ENCODE measurements at regions not wholly inside any gene's neighbourhood (a gene's known extent, or its start where the extent isn't known, plus 50 kb on each side); places are given as distances from the start of the nearest gene placed in this dataset.

DNA sequence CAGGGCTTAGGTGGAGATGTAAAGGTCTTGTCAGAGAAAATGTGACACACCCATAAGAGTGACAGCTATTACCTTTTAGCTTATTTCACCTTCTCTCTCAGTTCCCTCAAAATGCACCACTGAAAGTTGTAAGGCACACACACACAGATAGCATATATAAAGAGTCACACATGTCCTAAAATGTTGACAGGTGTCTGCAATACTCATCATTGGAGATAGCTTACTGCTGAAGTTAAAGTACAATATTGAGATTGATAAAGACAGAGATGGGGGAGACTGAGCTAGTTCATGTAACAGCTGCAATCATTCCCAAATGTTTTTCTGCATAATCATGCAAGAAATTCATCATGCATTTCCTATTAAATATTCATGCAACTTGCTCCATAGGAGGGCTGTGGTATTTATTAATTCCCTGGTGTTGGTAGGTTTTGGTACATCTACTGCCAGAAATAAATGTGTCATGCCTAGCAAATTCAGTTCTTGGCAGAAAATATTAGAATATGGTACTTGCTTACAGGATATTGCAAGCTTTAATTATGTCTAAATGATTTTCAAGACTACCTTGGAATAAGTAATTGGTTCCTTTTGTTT is 118.8 kb upstream of the RBMS1 start:
- no peak for DNase-seq
- in situ Hi-C loops (cut with HindIII; ENCODE audit: low pct_ligation_motif_present, low sequenced_read_pairs): no loop called here
- H3K27ac ChIP-seq: no peak overlapping the region
- no peak overlapping the region for H3K4me3 ChIP-seq (ENCODE audit: low read depth, low read length)
- H3K36me3 ChIP-seq (replicated peaks): no peaks in the 10 kb centered on the region
- no peaks in the 10 kb centered on the region for H3K27me3 ChIP-seq (replicated peaks)
- TF ChIP-seq, protein P1, sequence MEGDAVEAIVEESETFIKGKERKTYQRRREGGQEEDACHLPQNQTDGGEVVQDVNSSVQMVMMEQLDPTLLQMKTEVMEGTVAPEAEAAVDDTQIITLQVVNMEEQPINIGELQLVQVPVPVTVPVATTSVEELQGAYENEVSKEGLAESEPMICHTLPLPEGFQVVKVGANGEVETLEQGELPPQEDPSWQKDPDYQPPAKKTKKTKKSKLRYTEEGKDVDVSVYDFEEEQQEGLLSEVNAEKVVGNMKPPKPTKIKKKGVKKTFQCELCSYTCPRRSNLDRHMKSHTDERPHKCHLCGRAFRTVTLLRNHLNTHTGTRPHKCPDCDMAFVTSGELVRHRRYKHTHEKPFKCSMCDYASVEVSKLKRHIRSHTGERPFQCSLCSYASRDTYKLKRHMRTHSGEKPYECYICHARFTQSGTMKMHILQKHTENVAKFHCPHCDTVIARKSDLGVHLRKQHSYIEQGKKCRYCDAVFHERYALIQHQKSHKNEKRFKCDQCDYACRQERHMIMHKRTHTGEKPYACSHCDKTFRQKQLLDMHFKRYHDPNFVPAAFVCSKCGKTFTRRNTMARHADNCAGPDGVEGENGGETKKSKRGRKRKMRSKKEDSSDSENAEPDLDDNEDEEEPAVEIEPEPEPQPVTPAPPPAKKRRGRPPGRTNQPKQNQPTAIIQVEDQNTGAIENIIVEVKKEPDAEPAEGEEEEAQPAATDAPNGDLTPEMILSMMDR (IDR thresholded peaks at IDR 0.05; ENCODE audit: low read depth, low read length, missing control alignments): no peak

DNA sequence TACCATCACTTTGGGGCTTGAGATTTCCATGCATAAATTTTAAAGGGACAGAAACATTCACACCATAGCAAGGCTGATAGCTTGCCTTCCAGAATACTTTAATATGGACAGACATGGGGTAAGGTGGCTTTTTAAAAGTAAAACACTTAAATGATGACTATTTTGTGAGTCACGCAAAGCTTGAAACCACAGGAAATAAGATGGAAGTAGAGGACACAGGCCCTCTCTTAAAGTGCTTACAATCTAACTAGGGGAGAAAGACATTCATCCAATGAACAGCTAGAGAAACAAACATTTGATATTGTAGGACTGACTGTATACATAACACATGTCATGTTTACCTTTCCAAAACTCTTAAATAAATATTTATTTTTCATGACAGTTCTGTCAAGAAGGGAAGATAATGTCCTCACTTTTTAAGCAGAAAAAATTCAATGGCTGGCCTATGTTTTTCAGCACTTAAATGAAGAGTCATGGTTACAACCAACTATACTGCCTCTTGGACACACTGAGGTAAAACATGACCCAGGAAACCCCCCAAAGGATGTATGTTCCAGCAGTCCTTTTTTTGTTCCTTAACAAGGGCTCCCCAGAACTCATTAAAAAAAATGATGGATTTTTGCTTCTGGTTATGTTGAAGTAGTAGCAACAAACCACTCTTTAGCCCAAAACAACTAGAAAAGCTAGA is 120.0 kb upstream of the RBMS1 start:
- DNase-seq: peak; percentile 61
- Histone ChIP-seq H3K4me3 (ENCODE audit: low read depth, low read length) (no peak overlapping the region), H3K27ac (peak overlapping the region; percentile 48), H3K27me3 (replicated peaks) (no peaks in the 10 kb centered on the region), H3K36me3 (replicated peaks) (no peaks in the 10 kb centered on the region)
- in situ Hi-C loops (cut with HindIII; ENCODE audit: low pct_ligation_motif_present, low sequenced_read_pairs): no loop called here
- TF ChIP-seq, protein P1 (IDR thresholded peaks at IDR 0.05; ENCODE audit: low read depth, low read length, missing control alignments): no peak

DNA sequence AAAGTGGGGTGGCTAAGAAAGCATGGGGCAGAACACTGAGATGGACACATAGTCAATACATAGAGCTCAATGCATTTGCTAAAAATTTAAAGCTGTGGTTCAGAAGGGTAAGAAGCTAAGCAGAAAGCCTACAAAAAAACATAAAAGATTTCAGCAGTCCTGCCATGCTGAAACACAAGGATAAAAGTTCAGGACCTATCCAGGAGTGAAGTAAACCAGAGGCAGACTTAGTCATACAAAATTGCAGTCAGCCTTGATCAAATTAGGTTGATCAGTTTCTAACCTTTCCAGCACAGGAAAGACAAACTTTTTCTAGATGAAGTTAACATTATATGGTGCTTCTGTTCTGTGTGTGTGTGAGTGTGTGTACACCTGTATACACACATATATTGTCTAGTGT is 120.8 kb upstream of the RBMS1 start:
- TF ChIP-seq, protein P1 (IDR thresholded peaks at IDR 0.05; ENCODE audit: low read depth, low read length, missing control alignments): no peak
- in situ Hi-C loops (cut with HindIII; ENCODE audit: low pct_ligation_motif_present, low sequenced_read_pairs): no loop called here
- peak overlapping the region; percentile 48 for H3K27ac ChIP-seq
- no peak overlapping the region for H3K4me3 ChIP-seq (ENCODE audit: low read depth, low read length)
- no peak for DNase-seq
- H3K36me3 ChIP-seq (replicated peaks): no peaks in the 10 kb centered on the region
- no peaks in the 10 kb centered on the region for H3K27me3 ChIP-seq (replicated peaks)

DNA sequence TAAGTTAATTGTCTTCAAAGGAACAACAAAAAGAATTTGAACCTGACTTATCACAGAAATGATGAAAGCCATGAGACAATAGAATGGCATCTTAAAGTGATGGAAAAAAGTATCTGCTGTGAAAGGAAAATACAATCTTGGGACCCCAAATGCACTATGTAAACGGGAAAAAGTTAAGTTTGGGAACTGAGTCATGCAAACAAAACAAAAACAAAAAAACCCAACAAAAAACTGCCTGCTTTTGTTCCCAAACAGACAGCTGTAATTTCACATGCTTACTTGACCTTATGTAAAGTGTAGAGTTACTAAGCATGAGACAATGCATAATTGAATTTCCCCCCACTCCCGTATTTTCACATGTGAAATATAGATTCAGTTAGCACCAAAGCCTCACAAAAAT is 122.1 kb upstream of the RBMS1 start:
- in situ Hi-C loops (cut with HindIII; ENCODE audit: low pct_ligation_motif_present, low sequenced_read_pairs): no loop called here
- H3K4me3 ChIP-seq (ENCODE audit: low read depth, low read length): no peak overlapping the region

DNA sequence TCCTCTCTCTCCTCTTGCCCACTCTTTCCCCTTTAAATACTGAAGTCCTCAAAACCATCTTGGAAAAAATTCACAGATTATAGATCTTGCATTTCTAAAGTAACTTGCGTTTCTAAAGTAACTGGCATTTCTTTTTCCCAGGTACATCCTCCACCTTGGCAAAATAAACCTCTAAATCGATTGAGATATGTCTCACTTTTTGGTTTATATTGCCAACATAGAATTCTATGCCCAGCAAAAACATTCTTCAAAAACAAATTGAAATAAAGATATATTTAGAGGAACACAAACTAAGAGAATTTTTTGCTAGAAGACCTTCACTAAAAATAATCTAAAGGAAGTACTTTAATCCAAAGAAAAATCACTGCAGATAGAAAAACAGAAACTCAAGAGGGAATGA is 122.5 kb upstream of the RBMS1 start:
- in situ Hi-C loops (cut with HindIII; ENCODE audit: low pct_ligation_motif_present, low sequenced_read_pairs): no loop called here
- no peak overlapping the region for H3K4me3 ChIP-seq (ENCODE audit: low read depth, low read length)
- H3K36me3 ChIP-seq (replicated peaks): no peaks in the 10 kb centered on the region
- TF ChIP-seq, protein P1 (IDR thresholded peaks at IDR 0.05; ENCODE audit: low read depth, low read length, missing control alignments): no peak
- peak overlapping the region; percentile 51 for H3K27ac ChIP-seq
- DNase-seq: no peak
- H3K27me3 ChIP-seq (replicated peaks): no peaks in the 10 kb centered on the region

More for the DNA sequence above, 122.1 kb upstream of the RBMS1 start:
- Histone ChIP-seq H3K36me3 (replicated peaks) (no peaks in the 10 kb centered on the region), H3K27ac (peak overlapping the region; percentile 51), H3K27me3 (replicated peaks) (no peaks in the 10 kb centered on the region)
- no peak for DNase-seq
- TF ChIP-seq, protein P1 (IDR thresholded peaks at IDR 0.05; ENCODE audit: low read depth, low read length, missing control alignments): no peak
